HUES48 (cell line): ENCODE measurements at regions not wholly inside any gene's neighbourhood (a gene's known extent, or its start where the extent isn't known, plus 50 kb on each side); places are given as distances from the start of the nearest gene placed in this dataset.

Source experiments
- H3K27ac ChIP-seq: one replicate; pipeline ENCODE4 v1.7.0; 2013; ENCODE audit warnings: low read depth, low read length, inconsistent platforms
- H3K27me3 ChIP-seq: 2 replicates; pipeline ENCODE4 v1.6.1; 2013; ENCODE audit warnings: mild to moderate bottlenecking, low read length; ENCODE audit not compliant: control insufficient read depth, insufficient read depth
- H3K36me3 ChIP-seq: 2 replicates; pipeline ENCODE4 v1.6.1; 2013; ENCODE audit warnings: low read length; ENCODE audit not compliant: control insufficient read depth, insufficient read depth
- H3K4me1 ChIP-seq: 2 replicates; pipeline ENCODE4 v1.6.1; 2013; ENCODE audit warnings: mild to moderate bottlenecking, low read length; ENCODE audit not compliant: control insufficient read depth, insufficient read depth
- H3K4me3 ChIP-seq: 2 replicates; pipeline ENCODE4 v1.5.1; 2013; ENCODE audit warnings: mild to moderate bottlenecking, low read depth, low read length
- H3K9ac ChIP-seq: 2 replicates; pipeline ENCODE4 v1.6.1; 2013; ENCODE audit warnings: mild to moderate bottlenecking, low read depth, low read length, moderate library complexity
- H3K9me3 ChIP-seq: 2 replicates; pipeline ENCODE4 v1.6.1; 2013; ENCODE audit warnings: low read length; ENCODE audit not compliant: control insufficient read depth, insufficient read depth

DNA sequence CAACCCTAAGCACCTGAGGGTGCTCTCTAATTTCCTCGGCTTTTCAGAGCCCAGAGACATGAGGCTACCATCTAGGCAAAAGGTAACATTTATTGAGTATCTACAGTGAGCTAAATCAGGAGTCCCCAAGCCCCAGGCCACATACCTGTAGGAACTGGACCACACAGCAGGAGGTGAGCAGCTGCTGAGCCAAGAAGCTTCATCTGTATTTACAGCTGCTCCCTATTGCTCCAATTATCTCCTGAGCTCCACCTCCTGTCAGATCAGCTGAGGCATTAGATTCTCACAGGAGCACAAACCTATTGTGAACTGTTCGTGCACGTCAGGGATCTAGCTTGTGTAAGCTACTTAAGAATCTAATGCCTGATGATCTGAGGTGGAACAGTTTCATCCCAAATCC, 70.2 kb downstream of the RND3 start:
- no peak overlapping the region for H3K4me3 ChIP-seq
- H3K9me3 ChIP-seq, result no peaks in the 10 kb centered on the region; the same call in 1 of the 2 replicates
- no peaks in the 10 kb centered on the region for H3K36me3 ChIP-seq
- no peak overlapping the region for H3K9ac ChIP-seq
- H3K27me3 ChIP-seq, result no peaks in the 10 kb centered on the region
- H3K27ac ChIP-seq, result no peak overlapping the region
- H3K4me1 ChIP-seq, result no peaks in the 10 kb centered on the region

DNA sequence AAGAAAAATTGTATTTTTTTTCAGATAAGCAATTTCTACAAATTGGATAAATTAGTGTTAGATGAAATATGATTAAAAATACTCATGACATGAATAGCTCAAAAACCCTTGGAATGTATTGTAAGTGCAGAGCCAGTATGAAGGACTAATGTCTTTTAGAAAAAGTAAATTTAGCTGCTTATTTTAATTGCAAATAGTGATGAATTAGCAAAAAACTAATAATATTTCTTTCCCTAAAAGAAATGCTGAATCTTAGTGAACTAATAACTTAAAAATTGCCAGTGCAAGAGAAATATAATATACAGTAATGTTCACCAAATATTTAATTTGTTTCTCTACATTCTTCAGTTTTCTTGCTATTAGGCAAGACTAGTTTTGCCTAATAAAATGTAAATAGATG, 72.4 kb downstream of the RND3 start:
- peaks cover 13% of the 10 kb centered on the region for H3K4me1 ChIP-seq
- no peaks in the 10 kb centered on the region for H3K27me3 ChIP-seq
- no peak overlapping the region for H3K4me3 ChIP-seq
- no peaks in the 10 kb centered on the region; the same call in 1 of the 2 replicates for H3K9me3 ChIP-seq
- no peak overlapping the region for H3K9ac ChIP-seq
- no peaks in the 10 kb centered on the region for H3K36me3 ChIP-seq
- no peak overlapping the region for H3K27ac ChIP-seq

DNA sequence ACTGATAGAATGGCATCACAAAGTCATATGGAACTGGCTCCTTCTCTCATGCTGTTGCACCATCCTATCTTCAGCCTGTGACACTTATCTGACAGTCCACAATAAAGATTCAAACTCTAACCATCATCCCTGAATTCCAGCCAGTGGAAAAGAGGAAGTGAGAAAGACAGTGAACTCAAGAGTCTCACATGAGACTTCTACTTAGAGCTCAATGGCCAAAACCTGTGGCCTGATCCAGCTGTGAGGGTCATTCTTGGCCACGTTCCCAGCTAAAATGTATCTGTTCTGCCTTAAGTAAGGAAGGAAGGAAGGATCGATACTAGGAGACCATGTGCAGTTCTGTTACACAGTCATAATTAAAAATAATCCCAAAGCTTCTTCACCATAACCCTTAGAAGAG, 73.6 kb downstream of the RND3 start:
- no peaks in the 10 kb centered on the region for H3K27me3 ChIP-seq
- no peak overlapping the region for H3K27ac ChIP-seq
- no peaks in the 10 kb centered on the region; the same call in 1 of the 2 replicates for H3K9me3 ChIP-seq
- no peaks in the 10 kb centered on the region for H3K36me3 ChIP-seq
- H3K9ac ChIP-seq, result no peak overlapping the region
- peaks cover 13% of the 10 kb centered on the region for H3K4me1 ChIP-seq
- no peak overlapping the region for H3K4me3 ChIP-seq

GRCh38 chr2:150413366-150413765, 74.1 kb downstream of the RND3 start:
- Histone ChIP-seq H3K4me3 (no peak overlapping the region), H3K4me1 (peaks cover 13% of the 10 kb centered on the region), H3K27ac (no peak overlapping the region), H3K9ac (no peak overlapping the region), H3K9me3 (no peaks in the 10 kb centered on the region; the same call in 1 of the 2 replicates), H3K27me3 (no peaks in the 10 kb centered on the region), H3K36me3 (no peaks in the 10 kb centered on the region)

- Histone ChIP-seq H3K27ac (peak overlapping the region; percentile 62), H3K27me3 (no peaks in the 10 kb centered on the region), H3K9ac (no peak overlapping the region; the same call in 1 of the 2 replicates), H3K4me3 (no peak overlapping the region), H3K36me3 (no peaks in the 10 kb centered on the region), H3K4me1 (peaks cover 13% of the 10 kb centered on the region), H3K9me3 (no peaks in the 10 kb centered on the region)
Observed at GRCh38 chr2:150410809-150411208, 76.7 kb downstream of the RND3 start.

DNA sequence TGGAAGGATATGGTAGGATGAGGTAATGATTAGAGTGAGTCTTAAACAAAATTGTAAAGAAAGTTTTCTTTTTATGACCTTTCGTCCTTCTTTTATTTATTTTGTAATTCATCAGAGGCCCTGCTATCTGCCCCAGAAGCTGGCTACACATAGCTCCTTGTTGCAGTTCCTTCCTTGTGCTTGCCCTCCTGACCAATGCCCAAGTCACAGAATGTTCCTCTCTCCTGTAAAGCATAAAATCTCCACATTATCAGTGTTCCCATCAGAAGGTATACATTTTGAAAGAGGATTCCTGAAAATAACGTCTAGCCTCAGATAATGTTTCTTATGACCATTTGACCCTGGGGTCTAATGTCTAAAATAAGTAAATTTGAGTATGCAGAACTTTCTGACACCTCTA, 78.3 kb downstream of the RND3 start:
- Histone ChIP-seq H3K4me3 (no peak overlapping the region), H3K27me3 (no peaks in the 10 kb centered on the region), H3K27ac (no peak overlapping the region), H3K9me3 (no peaks in the 10 kb centered on the region), H3K9ac (no peak overlapping the region), H3K36me3 (no peaks in the 10 kb centered on the region), H3K4me1 (peaks cover 13% of the 10 kb centered on the region)

DNA sequence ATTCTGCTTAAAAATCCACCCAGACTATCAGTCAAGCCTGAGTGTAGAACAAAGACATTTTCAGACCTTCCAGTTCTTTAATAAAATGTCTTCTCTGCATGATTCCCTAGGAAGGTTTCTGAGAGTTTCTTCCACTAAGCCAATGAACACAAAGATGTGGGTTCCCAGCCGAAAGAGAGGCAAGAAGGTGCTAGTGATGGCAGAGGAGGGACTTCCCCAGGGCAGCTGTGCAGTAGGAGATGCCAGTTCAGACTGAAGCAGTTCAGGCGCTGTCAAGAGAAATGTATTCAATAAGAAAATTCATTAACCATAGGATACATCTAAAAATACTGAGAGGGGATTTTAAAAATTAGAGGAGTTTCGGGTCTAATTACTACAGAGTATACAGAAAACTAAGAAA, 83.3 kb downstream of the RND3 start:
- Histone ChIP-seq H3K4me1 (no peaks in the 10 kb centered on the region), H3K27ac (no peak overlapping the region), H3K27me3 (no peaks in the 10 kb centered on the region), H3K9ac (no peak overlapping the region), H3K4me3 (no peak overlapping the region), H3K36me3 (no peaks in the 10 kb centered on the region), H3K9me3 (no peaks in the 10 kb centered on the region; the same call in 1 of the 2 replicates)

DNA sequence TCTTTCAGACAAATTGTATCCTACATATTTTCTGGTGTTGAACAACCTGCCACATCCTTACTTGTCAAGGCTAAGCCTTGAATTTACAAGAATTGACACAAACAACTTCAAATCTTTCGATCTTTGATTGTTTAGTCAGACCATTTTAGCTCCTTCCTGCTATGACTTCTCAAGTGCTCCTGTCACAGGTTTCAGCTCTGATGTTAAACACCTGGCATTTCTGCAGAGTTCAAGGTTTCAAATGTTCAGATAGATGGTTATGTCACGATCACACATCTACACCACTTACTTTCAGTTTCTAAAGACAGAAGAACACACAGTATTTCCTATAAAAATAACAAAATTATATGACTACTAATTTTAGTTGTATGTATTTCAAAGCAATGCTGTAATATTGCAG, 84.0 kb downstream of the RND3 start:
- Histone ChIP-seq H3K9ac (no peak overlapping the region), H3K27me3 (no peaks in the 10 kb centered on the region)

DNA sequence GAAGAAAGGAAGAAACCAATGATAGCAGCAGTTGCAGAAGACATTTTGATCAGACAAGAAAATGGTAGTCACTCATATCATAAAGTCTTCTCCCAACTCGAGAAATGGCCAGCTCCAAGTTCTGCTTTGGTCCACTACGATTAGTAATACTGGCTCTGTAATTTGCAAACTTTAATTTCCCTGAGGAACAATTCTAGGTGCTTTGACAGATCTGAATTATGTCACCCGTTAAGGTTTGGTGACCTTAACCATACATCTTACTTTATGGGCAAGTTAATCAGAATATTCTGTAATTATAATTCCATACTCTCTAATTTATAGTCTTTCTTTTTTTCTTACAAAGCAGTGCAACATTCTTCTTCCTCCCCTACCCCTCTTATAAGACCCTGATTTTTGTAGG, 84.5 kb downstream of the RND3 start:
- Histone ChIP-seq H3K4me3 (no peak overlapping the region), H3K27me3 (no peaks in the 10 kb centered on the region), H3K27ac (no peak overlapping the region), H3K4me1 (no peaks in the 10 kb centered on the region), H3K9ac (no peak overlapping the region), H3K9me3 (no peaks in the 10 kb centered on the region; the same call in 1 of the 2 replicates), H3K36me3 (no peaks in the 10 kb centered on the region)

More for the DNA sequence above, 84.0 kb downstream of the RND3 start:
- no peak overlapping the region for H3K4me3 ChIP-seq
- H3K9me3 ChIP-seq, result no peaks in the 10 kb centered on the region; the same call in 1 of the 2 replicates
- no peaks in the 10 kb centered on the region for H3K36me3 ChIP-seq
- no peaks in the 10 kb centered on the region for H3K4me1 ChIP-seq
- H3K27ac ChIP-seq, result no peak overlapping the region

- no peak overlapping the region for H3K27ac ChIP-seq
- no peak overlapping the region for H3K9ac ChIP-seq
- no peaks in the 10 kb centered on the region; the same call in 1 of the 2 replicates for H3K9me3 ChIP-seq
- no peaks in the 10 kb centered on the region for H3K4me1 ChIP-seq
- H3K4me3 ChIP-seq, result no peak overlapping the region
- H3K36me3 ChIP-seq, result no peaks in the 10 kb centered on the region
- H3K27me3 ChIP-seq, result no peaks in the 10 kb centered on the region
Observed at GRCh38 chr2:150400849-150401248, 86.6 kb downstream of the RND3 start.

DNA sequence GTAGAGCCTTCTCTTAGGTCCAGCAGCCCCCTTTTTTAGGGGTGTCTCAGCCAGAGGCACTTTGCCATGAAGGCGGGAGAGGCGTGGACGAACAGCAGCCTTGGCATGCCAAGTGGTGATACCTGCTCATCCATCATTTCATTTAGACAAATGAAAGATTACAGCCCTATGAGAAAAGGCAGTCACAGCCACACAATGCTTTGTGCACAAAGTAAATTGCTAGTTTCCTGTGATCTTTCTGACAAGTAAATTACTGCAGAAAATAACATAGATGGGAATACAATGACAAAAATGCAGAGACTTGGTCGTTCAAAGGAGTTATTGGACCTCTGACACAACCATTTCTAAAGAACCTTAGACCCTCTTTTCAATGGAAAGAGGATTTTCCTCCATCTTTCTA, 94.9 kb downstream of the RND3 start:
- Histone ChIP-seq H3K9ac (no peak overlapping the region), H3K4me3 (no peak overlapping the region), H3K36me3 (no peaks in the 10 kb centered on the region), H3K27ac (no peak overlapping the region), H3K4me1 (no peaks in the 10 kb centered on the region), H3K27me3 (no peaks in the 10 kb centered on the region), H3K9me3 (no peaks in the 10 kb centered on the region)

GRCh38 chr2:150391779-150392178, 95.7 kb downstream of the RND3 start:
- no peaks in the 10 kb centered on the region for H3K36me3 ChIP-seq
- no peak overlapping the region for H3K9ac ChIP-seq
- no peak overlapping the region for H3K27ac ChIP-seq

More at GRCh38 chr2:150391779-150392178, 95.7 kb downstream of the RND3 start:
- Histone ChIP-seq H3K9me3 (no peaks in the 10 kb centered on the region), H3K4me1 (no peaks in the 10 kb centered on the region), H3K4me3 (no peak overlapping the region), H3K27me3 (no peaks in the 10 kb centered on the region)
